GM13976 (cell line): ENCODE measurements at regions not wholly inside any gene's neighbourhood (a gene's known extent, or its start where the extent isn't known, plus 50 kb on each side); places are given as distances from the start of the nearest gene placed in this dataset.

Experiments used
- DNase-seq: peaks from one replicate; pipeline ENCODE4 v3.0.0; 2012; ENCODE audit warnings: low spot score
- CTCF ChIP-seq: IDR thresholded peaks from 2 replicates; pipeline ENCODE4 v1.5.1; 2012; ENCODE audit warnings: borderline replicate concordance, mild to moderate bottlenecking; ENCODE audit not compliant: insufficient read depth; ENCODE audit errors: extremely low read depth, missing control alignments, control extremely low read depth
- in situ Hi-C: fragments of 300-500 bp; cut with MboI; formaldehyde crosslinking; loops from one replicate; pipeline ENCODE4 v1.12.0; 2022; ENCODE audit warnings: low sequenced_read_pairs, mixed read lengths, inconsistent platforms; ENCODE audit not compliant: unreplicated experiment

- TF ChIP-seq CTCF, result no peak
- in situ Hi-C loops, result no loop called here
- no peak for DNase-seq
These were observed 305.5 kb downstream of the BCAT1 start for GRCh38 chr12:24643120-24644119.

- TF ChIP-seq CTCF, result no peak
- in situ Hi-C loops, result no loop called here
- no peak for DNase-seq
These were observed 309.3 kb downstream of the BCAT1 start for GRCh38 chr12:24639641-24640040.

GRCh38 chr12:24632466-24632865 is 316.4 kb downstream of the BCAT1 start:
- in situ Hi-C loops, result no loop called here
- TF ChIP-seq CTCF, result no peak
- DNase-seq, result no peak

- in situ Hi-C loops, result no loop called here
- DNase-seq, result no peak
- no peak for TF ChIP-seq CTCF
These were observed 317.1 kb downstream of the BCAT1 start for GRCh38 chr12:24631676-24632426.

GRCh38 chr12:24630856-24631255 is 318.0 kb downstream of the BCAT1 start:
- TF ChIP-seq CTCF, result no peak
- in situ Hi-C loops, result no loop called here

GRCh38 chr12:24630446-24630845 is 318.5 kb downstream of the BCAT1 start:
- TF ChIP-seq CTCF, result no peak
- DNase-seq, result no peak
- in situ Hi-C loops, result no loop called here

More at GRCh38 chr12:24630856-24631255, 318.0 kb downstream of the BCAT1 start:
- DNase-seq, result no peak
